ENCODE measurements at regions not wholly inside any gene's neighbourhood (a gene's known extent, or its start where the extent isn't known, plus 50 kb on each side); places are given as distances from the start of the nearest gene placed in this dataset.

DNA sequence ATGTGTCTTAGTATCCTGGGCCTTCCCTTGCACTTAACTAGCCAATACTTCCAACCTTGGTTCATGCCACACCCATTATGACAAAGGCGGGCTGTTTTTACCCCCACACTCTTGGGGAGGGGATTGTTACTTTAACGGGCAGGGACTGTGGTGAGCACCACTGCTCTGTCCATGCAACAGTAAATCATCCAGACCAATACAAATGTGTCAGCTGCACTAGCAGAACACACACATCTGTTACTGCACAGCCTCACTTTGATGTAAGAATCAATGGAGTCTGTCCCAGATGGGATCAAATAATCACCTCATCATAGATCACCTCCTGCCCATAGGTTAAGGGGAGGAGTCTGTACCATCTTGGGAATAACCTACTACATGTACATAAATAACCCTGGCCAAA, 58.1 kb downstream of the NPAP1 start:
- no peaks in the 10 kb centered on the region for H3K4me1 Mint-ChIP-seq
- H3K27ac Mint-ChIP-seq (ENCODE audit: low read depth): no peak overlapping the region
- no peaks in the 10 kb centered on the region for H3K27me3 Mint-ChIP-seq
- DNase-seq (ENCODE audit: low spot score in 2 of 2) (no peak), ATAC-seq (replicated peaks; ENCODE audit: extremely low read depth, poor library complexity, severe bottlenecking) (no peak)
- no peaks in the 10 kb centered on the region for H3K36me3 Mint-ChIP-seq (ENCODE audit: insufficient read depth)
- no peak overlapping the region for H3K4me3 Mint-ChIP-seq
- H3K9me3 Mint-ChIP-seq: peaks cover 10% of the 10 kb centered on the region

DNA sequence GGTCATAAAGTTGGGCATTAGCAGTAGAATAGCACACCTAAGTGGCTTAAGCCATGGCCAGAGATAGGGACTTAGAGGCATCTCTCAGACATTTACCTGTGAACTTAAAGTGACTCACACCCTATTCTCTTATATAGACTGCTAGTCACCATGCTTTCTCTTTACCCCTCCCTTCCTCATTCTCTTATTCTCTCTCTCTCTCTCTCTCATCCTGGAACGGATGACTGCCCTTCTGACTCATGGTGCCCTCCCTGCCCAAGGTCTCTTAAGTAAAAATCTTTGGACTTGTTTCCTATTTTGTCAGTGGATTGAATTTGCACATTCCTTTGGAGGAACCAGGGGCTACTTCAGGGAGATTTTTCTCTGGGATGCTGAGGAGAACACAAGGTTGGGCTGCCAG, 58.8 kb downstream of the NPAP1 start:
- no peak for ATAC-seq (replicated peaks; ENCODE audit: extremely low read depth, poor library complexity, severe bottlenecking)
- DNase-seq (ENCODE audit: low spot score in 2 of 2): no peak

DNA sequence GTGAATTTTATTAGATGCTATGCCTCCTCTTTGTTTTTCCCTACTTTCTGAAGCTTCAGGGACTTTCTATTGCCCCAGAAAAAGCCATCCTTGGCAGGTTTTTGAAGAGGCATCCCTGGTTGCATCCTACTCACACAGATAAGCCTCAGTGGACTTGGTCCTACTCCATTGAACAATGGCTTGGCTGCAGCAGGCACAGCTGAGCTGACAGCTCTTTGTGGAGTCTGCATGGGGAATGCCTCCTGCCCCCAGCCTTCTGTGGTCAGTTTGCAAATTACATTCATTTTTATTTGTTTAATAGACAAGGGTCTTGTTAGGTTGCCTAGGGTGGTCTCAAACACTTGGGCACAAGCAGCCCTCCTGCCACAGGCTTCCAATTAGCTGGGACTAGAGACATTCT, 69.7 kb downstream of the NPAP1 start:
- Mint-ChIP-seq H3K4me1 (no peaks in the 10 kb centered on the region), H3K27me3 (no peaks in the 10 kb centered on the region)
- no peak for ATAC-seq (replicated peaks; ENCODE audit: extremely low read depth, poor library complexity, severe bottlenecking)

More for the DNA sequence above, 58.8 kb downstream of the NPAP1 start:
- peaks cover 7% of the 10 kb centered on the region for H3K9me3 Mint-ChIP-seq
- no peak overlapping the region for H3K4me3 Mint-ChIP-seq
- H3K4me1 Mint-ChIP-seq: no peaks in the 10 kb centered on the region
- H3K27me3 Mint-ChIP-seq: no peaks in the 10 kb centered on the region
- no peaks in the 10 kb centered on the region for H3K36me3 Mint-ChIP-seq (ENCODE audit: insufficient read depth)
- H3K27ac Mint-ChIP-seq (ENCODE audit: low read depth): no peak overlapping the region

DNA sequence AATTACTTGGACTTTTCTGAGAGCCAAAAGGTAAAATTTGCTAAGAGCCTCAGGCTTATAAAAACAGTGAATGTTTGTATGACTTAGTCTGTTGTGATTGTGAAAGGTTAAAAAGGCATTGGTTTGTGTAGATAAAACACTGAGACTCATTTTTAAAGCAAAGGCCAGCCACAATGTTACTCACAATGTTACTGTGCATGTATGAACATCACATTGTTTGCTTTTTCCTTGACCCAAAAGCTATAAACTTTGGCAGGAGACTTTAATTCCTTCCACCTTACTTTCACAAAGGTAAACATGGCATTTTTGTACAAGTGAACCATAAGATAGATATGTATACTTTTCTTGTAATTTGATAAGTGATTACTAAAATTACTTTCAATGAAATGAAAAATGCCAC, 70.5 kb downstream of the NPAP1 start:
- H3K4me3 Mint-ChIP-seq: no peak overlapping the region
- no peak for ATAC-seq (replicated peaks; ENCODE audit: extremely low read depth, poor library complexity, severe bottlenecking)
- no peak overlapping the region for H3K27ac Mint-ChIP-seq (ENCODE audit: low read depth)
- no peaks in the 10 kb centered on the region for H3K36me3 Mint-ChIP-seq (ENCODE audit: insufficient read depth)
- H3K27me3 Mint-ChIP-seq: no peaks in the 10 kb centered on the region
- H3K4me1 Mint-ChIP-seq: no peaks in the 10 kb centered on the region
- no peak for DNase-seq (ENCODE audit: low spot score in 2 of 2)
- peaks cover 24% of the 10 kb centered on the region for H3K9me3 Mint-ChIP-seq

More for the DNA sequence above, 69.7 kb downstream of the NPAP1 start:
- H3K9me3 Mint-ChIP-seq: peaks cover 24% of the 10 kb centered on the region
- no peak overlapping the region for H3K4me3 Mint-ChIP-seq
- H3K27ac Mint-ChIP-seq (ENCODE audit: low read depth): no peak overlapping the region
- DNase-seq (ENCODE audit: low spot score in 2 of 2): no peak
- no peaks in the 10 kb centered on the region for H3K36me3 Mint-ChIP-seq (ENCODE audit: insufficient read depth)

DNA sequence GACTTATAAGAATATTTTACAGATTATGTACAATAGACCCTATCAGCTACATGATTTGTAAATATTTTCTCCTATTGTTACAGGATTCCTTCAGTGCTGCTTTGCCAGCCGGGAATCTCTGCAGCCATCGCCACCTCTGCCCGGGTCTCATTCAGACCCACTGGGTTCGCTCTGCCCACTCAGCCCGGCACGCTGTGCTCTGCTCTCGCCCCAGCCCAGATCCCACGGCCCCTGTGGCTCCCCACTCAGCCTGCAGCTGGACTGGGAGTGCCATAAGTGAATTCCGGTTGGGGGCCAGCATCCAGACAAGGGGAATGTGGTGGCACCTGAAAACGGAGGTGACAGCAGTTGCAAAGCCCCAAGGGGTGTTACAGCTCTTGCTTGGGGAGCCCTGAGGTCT, 71.8 kb downstream of the NPAP1 start:
- no peak for ATAC-seq (replicated peaks; ENCODE audit: extremely low read depth, poor library complexity, severe bottlenecking)
- Mint-ChIP-seq H3K4me1 (no peaks in the 10 kb centered on the region), H3K27ac (ENCODE audit: low read depth) (no peak overlapping the region), H3K9me3 (peaks cover 14% of the 10 kb centered on the region), H3K27me3 (no peaks in the 10 kb centered on the region), H3K36me3 (ENCODE audit: insufficient read depth) (peaks cover 2% of the 10 kb centered on the region), H3K4me3 (no peak overlapping the region)
- DNase-seq (ENCODE audit: low spot score in 2 of 2): no peak

DNA sequence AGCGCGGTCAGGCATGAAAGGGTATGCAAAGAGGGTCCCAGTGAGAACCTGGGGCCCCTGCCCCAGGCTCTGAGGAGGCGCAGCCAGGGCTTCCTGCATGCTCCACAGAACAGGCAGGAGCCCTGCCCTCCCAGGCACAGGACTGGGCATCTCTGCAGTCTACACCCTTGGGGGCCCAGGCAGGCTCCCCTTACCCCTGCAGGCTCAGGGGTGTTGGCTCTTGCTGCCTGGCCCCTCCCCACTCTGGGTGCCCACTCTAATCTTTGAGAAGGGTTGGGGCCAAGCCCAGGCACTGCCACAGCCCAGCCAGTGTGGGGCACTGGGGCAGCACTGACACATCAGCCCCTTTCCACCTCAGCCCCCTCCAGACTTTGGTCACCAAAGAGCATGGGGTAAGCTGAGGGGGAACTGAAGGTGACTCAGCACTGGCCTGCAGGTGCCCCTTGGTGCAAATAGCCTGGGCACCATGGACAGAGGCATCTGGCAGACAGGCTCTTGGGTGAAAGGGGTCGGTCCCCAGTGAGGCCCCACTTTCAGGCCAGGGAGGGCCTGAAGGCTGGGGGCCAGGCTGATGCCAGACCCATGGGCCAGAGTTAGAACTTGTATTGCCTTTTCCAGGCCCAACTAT, 73.4 kb downstream of the NPAP1 start:
- no peak overlapping the region for H3K27ac Mint-ChIP-seq (ENCODE audit: low read depth)
- no peak overlapping the region for H3K4me3 Mint-ChIP-seq
- H3K36me3 Mint-ChIP-seq (ENCODE audit: insufficient read depth): peaks cover 2% of the 10 kb centered on the region
- no peaks in the 10 kb centered on the region for H3K27me3 Mint-ChIP-seq
- no peaks in the 10 kb centered on the region for H3K4me1 Mint-ChIP-seq
- DNase-seq (ENCODE audit: low spot score in 2 of 2): no peak
- no peak for ATAC-seq (replicated peaks; ENCODE audit: extremely low read depth, poor library complexity, severe bottlenecking)
- peaks cover 14% of the 10 kb centered on the region for H3K9me3 Mint-ChIP-seq

DNA sequence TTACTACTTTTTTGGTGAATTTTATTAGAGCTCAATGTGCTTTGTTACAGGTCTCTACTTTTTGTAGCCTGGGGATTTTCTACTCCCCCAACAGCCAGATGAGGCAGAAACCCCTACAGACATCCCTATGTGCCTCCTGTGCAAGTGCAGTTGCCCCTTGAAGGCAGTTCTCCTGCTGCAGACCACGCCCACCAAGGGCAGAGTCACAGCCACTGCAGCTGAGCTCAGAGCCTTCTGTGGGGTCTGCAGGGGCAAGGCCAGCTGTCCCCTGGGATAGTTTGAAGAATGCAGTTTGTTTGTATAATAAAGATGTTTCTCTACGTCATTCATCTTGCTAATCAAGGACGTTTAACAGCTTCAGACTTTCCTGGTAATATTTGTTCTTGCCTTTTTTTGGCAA, 76.8 kb downstream of the NPAP1 start:
- Mint-ChIP-seq H3K4me1 (no peaks in the 10 kb centered on the region), H3K4me3 (no peak overlapping the region), H3K9me3 (peaks cover 16% of the 10 kb centered on the region), H3K27ac (ENCODE audit: low read depth) (no peak overlapping the region), H3K27me3 (no peaks in the 10 kb centered on the region), H3K36me3 (ENCODE audit: insufficient read depth) (peaks cover 2% of the 10 kb centered on the region)
- no peak for ATAC-seq (replicated peaks; ENCODE audit: extremely low read depth, poor library complexity, severe bottlenecking)
- no peak for DNase-seq (ENCODE audit: low spot score in 2 of 2)

DNA sequence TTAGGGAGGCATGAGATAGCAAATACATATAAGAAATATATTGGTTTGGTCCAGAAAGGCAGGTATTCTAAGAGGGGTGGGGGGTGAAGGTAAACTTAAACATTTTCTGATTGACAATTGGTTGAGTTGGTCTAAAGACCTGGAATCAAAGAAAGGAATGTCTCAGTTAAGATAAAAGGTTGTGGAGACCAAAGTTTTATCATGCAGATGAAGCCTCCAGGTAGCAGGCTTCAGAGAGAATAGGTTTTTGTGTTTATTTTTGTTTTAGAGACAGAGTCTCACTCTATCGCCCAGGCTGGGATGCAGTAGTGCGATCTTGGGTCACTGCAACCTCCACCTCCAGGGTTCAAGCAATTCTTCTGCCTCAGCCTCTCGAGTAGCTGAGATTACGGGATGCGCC, 80.5 kb downstream of the NPAP1 start:
- Mint-ChIP-seq H3K9me3 (peaks cover 17% of the 10 kb centered on the region), H3K4me3 (no peak overlapping the region), H3K4me1 (no peaks in the 10 kb centered on the region), H3K36me3 (ENCODE audit: insufficient read depth) (peaks cover 2% of the 10 kb centered on the region), H3K27ac (ENCODE audit: low read depth) (no peak overlapping the region), H3K27me3 (no peaks in the 10 kb centered on the region)
- DNase-seq (ENCODE audit: low spot score in 2 of 2): no peak
- ATAC-seq (replicated peaks; ENCODE audit: extremely low read depth, poor library complexity, severe bottlenecking): no peak

DNA sequence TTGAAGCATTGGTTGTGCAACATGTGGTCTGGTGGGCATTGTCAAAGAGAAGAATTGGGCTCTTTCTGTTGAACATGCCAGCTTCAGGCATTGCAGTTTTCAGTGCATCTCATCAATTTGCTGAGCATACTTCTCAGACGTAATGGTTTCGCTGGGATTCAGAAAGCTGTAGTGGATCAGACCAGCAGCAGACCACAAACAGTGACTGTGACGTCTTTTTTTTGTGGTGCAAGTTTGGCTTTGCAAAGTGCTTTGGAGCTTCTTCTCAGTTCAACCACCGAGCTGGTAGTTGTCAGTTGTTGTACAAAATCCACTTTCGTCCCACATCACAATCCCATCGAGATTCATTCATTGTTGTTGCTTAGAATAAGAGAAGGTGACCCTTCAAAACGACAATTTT, 84.5 kb downstream of the NPAP1 start:
- ATAC-seq (replicated peaks; ENCODE audit: extremely low read depth, poor library complexity, severe bottlenecking) (no peak), DNase-seq (ENCODE audit: low spot score in 2 of 2) (no peak)
- no peaks in the 10 kb centered on the region for H3K36me3 Mint-ChIP-seq (ENCODE audit: insufficient read depth)
- no peak overlapping the region for H3K27ac Mint-ChIP-seq (ENCODE audit: low read depth)
- H3K4me1 Mint-ChIP-seq: no peaks in the 10 kb centered on the region
- H3K9me3 Mint-ChIP-seq: peaks cover 34% of the 10 kb centered on the region
- H3K4me3 Mint-ChIP-seq: no peak overlapping the region
- H3K27me3 Mint-ChIP-seq: no peaks in the 10 kb centered on the region

DNA sequence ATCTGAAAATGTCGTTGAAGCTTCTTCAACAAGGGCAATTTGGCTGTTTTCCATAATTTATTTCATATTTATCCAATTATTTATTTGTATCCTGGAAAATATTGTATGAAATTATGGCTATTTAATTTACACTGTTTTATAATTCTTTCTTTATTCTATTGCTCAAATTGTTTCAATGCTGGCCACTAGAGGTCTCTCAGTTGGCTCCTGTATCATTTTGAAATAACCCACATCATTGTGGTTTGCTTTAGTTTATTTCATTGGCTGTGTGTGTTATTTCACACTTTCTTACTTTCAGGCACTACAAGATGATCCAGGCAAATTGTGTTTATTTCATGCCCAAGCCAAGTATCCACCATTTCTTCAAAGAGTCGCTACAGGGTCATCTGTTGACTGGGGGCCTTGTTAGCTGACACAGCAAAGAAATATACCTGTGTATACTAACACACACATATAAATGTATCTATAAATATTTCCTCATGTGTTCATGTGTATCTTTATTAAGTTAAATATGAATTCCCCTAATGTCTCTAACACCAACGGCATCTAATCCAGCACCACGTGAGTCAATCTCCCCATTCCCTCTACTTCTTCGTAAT, 86.2 kb downstream of the NPAP1 start:
- Mint-ChIP-seq H3K27ac (ENCODE audit: low read depth) (no peak overlapping the region), H3K4me1 (no peaks in the 10 kb centered on the region), H3K36me3 (ENCODE audit: insufficient read depth) (no peaks in the 10 kb centered on the region), H3K27me3 (no peaks in the 10 kb centered on the region), H3K4me3 (no peak overlapping the region), H3K9me3 (peaks cover 33% of the 10 kb centered on the region)
- ATAC-seq (replicated peaks; ENCODE audit: extremely low read depth, poor library complexity, severe bottlenecking): no peak
- no peak for DNase-seq (ENCODE audit: low spot score in 2 of 2)

DNA sequence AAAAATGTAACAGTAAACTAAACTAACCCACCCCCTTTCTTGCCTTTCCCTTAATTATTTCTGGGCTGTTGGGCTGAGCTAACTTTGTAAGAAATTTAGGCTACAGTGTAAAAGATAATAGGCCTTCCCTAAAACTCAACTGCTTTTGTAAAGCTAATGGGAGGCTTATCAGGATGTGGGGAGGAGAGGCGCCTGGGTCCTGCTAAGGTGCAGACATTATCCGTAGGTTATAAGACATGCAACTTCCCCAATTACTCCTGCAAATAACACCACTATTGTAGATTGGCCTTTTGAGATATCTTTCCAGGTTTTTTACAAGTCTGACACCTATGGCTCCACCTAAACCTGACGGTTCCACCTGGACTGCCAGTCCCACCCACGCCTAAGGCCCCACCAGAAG, 88.3 kb downstream of the NPAP1 start:
- Mint-ChIP-seq H3K36me3 (ENCODE audit: insufficient read depth) (no peaks in the 10 kb centered on the region), H3K27ac (ENCODE audit: low read depth) (no peak overlapping the region), H3K27me3 (no peaks in the 10 kb centered on the region), H3K9me3 (peaks cover 32% of the 10 kb centered on the region), H3K4me3 (no peak overlapping the region), H3K4me1 (no peaks in the 10 kb centered on the region)
- ATAC-seq (replicated peaks; ENCODE audit: extremely low read depth, poor library complexity, severe bottlenecking): no peak
- no peak for DNase-seq (ENCODE audit: low spot score in 2 of 2)

DNA sequence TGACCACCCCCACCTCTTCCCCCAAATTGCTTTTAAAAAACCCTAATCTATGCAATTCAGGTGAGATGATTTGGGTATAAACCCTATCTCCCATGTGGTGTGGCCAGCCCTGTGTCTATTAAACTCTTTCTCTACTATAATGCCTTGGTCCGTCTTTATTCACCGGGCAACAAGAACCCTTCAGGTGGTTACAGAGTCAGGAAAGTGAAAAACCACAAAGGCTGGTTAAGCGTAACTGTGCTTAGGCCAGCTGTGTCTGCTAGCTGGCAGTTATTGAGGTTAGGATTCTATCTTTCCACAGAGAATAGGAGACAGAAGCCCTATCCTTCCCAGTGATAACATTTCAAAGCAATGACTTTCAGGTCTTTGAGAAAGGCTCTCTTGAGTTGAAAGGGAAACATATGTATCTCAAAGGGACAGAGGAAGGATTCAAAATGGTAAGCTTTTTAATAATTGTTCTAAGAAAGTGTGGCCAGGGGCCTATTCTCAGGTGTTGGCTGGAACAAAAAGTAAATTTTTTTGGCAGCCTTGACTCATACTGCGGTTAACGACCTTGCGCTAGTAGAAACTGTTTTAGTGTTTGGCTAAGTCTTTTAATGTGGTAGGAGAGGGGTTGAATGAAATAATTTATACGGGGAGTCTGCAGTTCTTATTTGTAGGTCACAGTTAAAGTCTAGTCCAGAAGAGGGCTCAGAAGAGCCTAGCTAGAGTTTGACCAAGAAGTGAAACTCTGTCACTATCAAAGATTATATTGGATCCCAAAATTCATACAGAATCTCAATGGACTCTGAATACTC, 89.0 kb downstream of the NPAP1 start:
- ATAC-seq (replicated peaks; ENCODE audit: extremely low read depth, poor library complexity, severe bottlenecking): no peak
- Mint-ChIP-seq H3K36me3 (ENCODE audit: insufficient read depth) (no peaks in the 10 kb centered on the region), H3K4me1 (no peaks in the 10 kb centered on the region), H3K9me3 (peaks cover 32% of the 10 kb centered on the region), H3K27me3 (no peaks in the 10 kb centered on the region), H3K4me3 (no peak overlapping the region), H3K27ac (ENCODE audit: low read depth) (no peak overlapping the region)
- DNase-seq (ENCODE audit: low spot score in 2 of 2): no peak

DNA sequence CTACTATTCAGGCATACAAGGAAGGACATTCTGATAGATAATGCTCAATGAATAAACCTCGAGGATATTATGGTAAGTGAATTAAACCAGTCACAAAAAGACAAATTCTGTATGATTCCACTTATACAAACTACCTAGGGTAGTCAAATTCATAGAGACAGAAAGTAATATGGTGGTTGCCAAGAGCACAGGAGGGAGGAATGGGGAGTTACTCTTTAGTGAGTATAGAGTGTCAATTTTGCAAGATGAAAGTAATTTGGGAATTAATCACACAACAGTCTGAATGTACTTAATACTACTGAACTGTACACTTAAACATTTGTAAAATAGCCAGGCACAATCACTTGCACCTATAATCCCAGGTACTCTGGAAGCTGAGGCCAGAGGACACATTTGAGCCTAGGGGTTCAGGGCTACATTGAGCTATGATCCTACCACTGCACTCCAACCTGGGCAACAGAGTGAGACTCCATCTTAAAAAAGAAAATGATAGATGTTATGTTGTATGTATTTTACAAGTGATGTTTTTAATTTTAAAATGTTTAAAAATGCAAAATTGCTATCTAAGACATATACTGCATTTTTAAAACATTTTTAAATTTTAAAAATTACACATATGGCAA, 91.0 kb downstream of the NPAP1 start:
- Mint-ChIP-seq H3K27ac (ENCODE audit: low read depth) (no peak overlapping the region), H3K4me3 (no peak overlapping the region), H3K4me1 (no peaks in the 10 kb centered on the region), H3K27me3 (no peaks in the 10 kb centered on the region), H3K36me3 (ENCODE audit: insufficient read depth) (no peaks in the 10 kb centered on the region), H3K9me3 (peaks cover 31% of the 10 kb centered on the region)
- DNase-seq (ENCODE audit: low spot score in 2 of 2) (no peak), ATAC-seq (replicated peaks; ENCODE audit: extremely low read depth, poor library complexity, severe bottlenecking) (no peak)
